ENCODE measurements at regions not wholly inside any gene's neighbourhood (a gene's known extent, or its start where the extent isn't known, plus 50 kb on each side); places are given as distances from the start of the nearest gene placed in this dataset.

DNA sequence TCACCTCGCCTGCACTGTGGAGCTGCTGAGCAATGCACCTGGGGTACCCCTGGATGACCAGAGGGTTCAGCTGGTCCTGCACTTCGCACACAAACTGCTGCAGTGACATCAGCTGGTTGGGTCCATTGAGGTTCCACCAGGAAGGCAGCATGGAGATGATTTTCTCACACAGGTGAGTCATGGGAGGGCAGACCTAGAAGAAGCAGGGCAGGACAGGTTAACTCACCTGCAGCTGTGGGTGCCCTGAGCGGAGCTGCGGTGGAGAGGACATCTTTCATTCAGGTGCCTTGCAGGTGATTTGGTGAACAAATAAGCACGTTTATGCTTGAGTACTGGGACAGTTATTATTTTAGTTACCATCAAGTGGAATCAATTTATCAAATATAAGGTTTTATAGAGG lies 73.6 kb downstream of the CTSL start:
- TF ChIP-seq ZBED1 (IDR thresholded peaks at IDR 0.05; ENCODE audit: borderline replicate concordance) (no peak), EZH2 (IDR thresholded peaks at IDR 0.05; ENCODE audit: borderline replicate concordance, control insufficient read depth, low read depth, low read length) (no peak), CTCF (IDR thresholded peaks at IDR 0.05 in 2 of 3, conservative IDR thresholded peaks at IDR 0.05 in 1 of 3; ENCODE audit: control insufficient read depth in 2 of 3, extremely low read depth in 1 of 3, insufficient read depth in 1 of 3, low read depth in 3 of 3, low read length in 3 of 3) (no peak), CEBPB (IDR thresholded peaks at IDR 0.05; ENCODE audit: borderline replicate concordance in 1 of 2, low read depth in 2 of 2, low read length in 2 of 2) (no peak), POLR2AphosphoS5 (IDR thresholded peaks at IDR 0.05; ENCODE audit: low read length) (no peak), RAD21 (IDR thresholded peaks at IDR 0.05; ENCODE audit: insufficient read depth, low read depth, low read length) (no peak), CREB1 (IDR thresholded peaks at IDR 0.05; ENCODE audit: low read depth) (no peak), SP1 (IDR thresholded peaks at IDR 0.05; ENCODE audit: low read depth, low read length) (no peak), MYC (IDR thresholded peaks at IDR 0.05; ENCODE audit: insufficient read depth, insufficient read length, insufficient replicate concordance, low read length, severe bottlenecking) (no peak), ZNF274 (IDR thresholded peaks at IDR 0.05; ENCODE audit: insufficient read depth, insufficient read length) (no peak), RB1 (IDR thresholded peaks at IDR 0.05; ENCODE audit: borderline replicate concordance) (no peak), MEF2A (IDR thresholded peaks at IDR 0.05; ENCODE audit: insufficient read depth, low read depth, low read length) (no peak)
- TF ChIP-seq, protein P1, sequence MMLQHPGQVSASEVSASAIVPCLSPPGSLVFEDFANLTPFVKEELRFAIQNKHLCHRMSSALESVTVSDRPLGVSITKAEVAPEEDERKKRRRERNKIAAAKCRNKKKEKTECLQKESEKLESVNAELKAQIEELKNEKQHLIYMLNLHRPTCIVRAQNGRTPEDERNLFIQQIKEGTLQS (IDR thresholded peaks at IDR 0.05; ENCODE audit: borderline replicate concordance, extremely low read depth, low read depth, low read length): no peak
- TF ChIP-seq, protein P2, sequence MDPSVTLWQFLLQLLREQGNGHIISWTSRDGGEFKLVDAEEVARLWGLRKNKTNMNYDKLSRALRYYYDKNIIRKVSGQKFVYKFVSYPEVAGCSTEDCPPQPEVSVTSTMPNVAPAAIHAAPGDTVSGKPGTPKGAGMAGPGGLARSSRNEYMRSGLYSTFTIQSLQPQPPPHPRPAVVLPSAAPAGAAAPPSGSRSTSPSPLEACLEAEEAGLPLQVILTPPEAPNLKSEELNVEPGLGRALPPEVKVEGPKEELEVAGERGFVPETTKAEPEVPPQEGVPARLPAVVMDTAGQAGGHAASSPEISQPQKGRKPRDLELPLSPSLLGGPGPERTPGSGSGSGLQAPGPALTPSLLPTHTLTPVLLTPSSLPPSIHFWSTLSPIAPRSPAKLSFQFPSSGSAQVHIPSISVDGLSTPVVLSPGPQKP (IDR thresholded peaks at IDR 0.05; ENCODE audit: low read depth, low read length): no peak
